KBM-7 (cell line): ENCODE measurements at regions not wholly inside any gene's neighbourhood (a gene's known extent, or its start where the extent isn't known, plus 50 kb on each side); places are given as distances from the start of the nearest gene placed in this dataset.
A peak's percentile ranks its signal among the peaks of the same experiment; 100 is the strongest.
"Not testable (repeated sequence)": the region's sequence is repeated elsewhere in the genome, so short reads cannot be mapped to it uniquely, and the experiment has no call there.

Experiments
- DNase-seq: peaks from one replicate; pipeline ENCODE4 v3.0.0-alpha.2; 2015
- in situ Hi-C: fragments of 300-500 bp; cut with MboI; formaldehyde crosslinking; loops from 2 replicates; pipeline ENCODE4 v1.14.3; 2020; ENCODE audit warnings: low sequenced_read_pairs, low pct_unique_long_range_greater_than_20kb, mixed read lengths

DNA sequence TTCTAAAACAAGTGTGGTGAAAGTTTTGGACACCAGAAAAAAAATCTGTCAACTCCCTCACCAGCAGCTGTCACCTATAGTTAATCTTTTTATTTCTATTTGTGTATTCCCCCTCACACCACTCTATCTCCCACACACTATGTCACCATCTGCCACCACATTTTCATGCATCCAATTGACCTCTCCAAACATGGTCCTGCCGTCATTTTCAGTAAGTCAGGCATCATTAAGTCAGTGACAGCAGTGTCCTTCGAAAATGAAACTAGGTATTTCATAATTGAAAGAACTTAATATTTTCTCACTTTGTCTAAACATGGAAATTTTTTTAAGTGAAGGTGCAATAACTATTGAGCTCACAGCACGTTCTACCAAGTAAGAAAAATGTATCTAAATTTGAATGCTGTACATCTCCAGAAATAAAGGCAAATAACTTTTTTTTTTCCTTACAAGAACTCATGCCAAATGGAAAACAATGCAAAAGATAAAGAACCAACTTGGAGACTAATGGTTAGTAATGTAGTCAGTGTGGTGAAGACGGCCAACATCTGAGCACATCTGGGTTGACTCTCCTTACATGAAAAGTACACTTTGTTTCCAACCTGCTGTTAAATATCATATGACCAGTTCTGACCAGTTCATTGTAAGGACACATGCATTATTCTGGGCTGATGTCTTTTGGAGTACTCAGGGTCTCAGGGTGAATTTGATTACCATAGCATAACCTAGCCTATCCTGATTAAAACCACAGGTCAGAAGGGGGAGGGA lies 623.3 kb upstream of the MANEA start:
- no peak for DNase-seq
- in situ Hi-C loops: no loop called here

DNA sequence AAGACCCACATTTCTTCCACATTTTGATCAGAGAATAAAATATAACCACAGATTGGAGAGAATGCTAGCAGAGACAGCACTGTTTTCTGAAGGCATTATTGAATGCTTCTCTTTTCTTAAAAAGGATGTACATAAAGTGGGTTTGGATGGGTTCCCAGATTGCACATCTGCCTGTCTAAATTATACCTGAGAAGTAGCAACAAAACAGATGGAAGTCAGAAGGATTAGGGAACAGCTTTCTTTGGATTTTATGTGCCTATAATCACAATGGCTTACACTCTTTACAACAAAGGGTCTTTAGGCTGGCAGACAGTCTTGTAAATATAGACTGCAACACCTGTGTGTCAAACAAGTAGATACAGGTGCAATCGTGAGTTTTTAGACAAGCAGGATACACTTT lies 622.2 kb upstream of the MANEA start:
- in situ Hi-C loops: no loop called here
- DNase-seq: no peak

DNA sequence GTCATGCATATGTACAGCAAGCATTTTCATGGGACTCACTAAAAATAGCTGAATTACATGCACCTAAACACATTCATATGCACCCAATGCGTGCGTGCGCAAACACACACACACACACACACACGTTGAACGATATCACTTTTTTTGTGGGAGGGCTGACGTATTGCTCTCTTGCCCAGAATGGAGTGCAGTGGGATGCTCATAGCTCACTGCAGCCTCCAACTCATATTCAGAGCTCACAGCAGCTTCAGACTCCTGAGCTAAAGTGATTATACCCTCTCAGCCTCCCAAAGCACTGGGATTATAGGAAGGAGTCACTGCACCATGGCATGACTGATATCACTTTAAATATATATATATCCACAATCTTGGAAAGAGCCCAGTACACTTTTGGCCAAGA lies 620.4 kb upstream of the MANEA start:
- in situ Hi-C loops: no loop called here
- peak; percentile 26 for DNase-seq

DNA sequence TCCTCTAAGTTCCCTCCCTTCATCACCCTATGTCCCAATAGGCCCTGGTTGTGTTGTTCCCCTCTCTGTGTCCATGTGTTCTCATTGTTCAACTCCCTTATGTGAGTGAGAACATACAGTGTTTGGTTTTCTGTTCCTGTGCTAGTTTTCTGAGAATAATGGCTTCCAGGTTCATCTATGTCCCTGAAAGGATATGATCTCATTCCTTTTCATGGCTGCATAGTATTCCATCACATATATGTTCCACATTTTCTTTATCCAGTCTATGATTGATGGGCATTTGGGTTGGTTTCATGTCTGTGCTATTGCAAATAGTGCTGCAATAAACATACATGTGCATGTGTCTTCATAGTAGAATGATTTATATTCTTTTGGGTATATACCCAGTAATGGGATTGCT lies 612.6 kb upstream of the MANEA start:
- DNase-seq, in situ Hi-C loops: not testable (repeated sequence)

DNA sequence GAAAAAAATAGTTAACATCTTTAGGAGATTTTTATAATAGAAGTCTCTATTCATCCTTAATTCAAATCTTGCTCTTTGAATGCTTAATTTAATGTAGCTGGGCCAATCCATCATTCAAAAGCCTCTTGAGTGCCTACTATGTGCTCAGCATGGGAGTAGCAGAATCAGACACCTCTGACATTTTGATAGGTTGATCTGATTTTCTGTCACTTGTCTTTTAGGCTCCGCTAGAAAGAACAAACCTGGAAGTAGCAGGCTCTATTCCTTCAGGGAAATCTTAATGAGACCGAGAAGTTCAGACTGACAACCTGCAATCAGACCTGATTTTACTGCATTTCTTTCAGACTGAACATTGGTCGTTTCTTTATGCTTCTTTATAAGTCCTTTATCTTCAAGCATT lies 588.6 kb upstream of the MANEA start:
- DNase-seq: no peak
- in situ Hi-C loops: no loop called here

DNA sequence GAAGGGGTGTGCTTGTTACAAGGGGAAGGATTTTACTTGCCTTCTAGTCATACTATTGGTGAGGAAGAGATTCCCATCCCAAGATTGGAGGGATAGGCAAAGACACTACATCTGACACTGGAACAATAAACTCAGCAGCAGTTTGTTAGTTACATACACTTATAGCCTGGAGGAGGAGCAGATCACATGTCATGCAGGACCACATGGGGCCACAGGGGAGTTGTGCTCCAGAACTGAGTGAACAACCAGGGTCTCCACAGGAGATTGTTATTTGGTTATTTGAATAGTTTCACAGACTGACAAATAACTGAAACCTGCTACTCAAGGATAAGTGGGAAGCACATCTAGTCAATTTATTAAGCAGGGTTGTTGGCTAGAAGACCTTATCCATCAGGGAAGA lies 559.4 kb upstream of the MANEA start:
- no peak for DNase-seq
- in situ Hi-C loops: no loop called here
